Heart left ventricle (tissue), 13 donors: ENCODE measurements at regions not wholly inside any gene's neighbourhood (a gene's known extent, or its start where the extent isn't known, plus 50 kb on each side); places are given as distances from the start of the nearest gene placed in this dataset.

ENCODE experiments used
- CTCF ChIP-seq, 12 donors: fragments of 200-600 bp; sonication (generic) in 4 of 12; IDR thresholded peaks; one replicate each; pipeline versions ENCODE4 v1.5.0 to v1.8.0; 2018 to 2022; ENCODE audit warnings: antibody characterized with exemption in 12 of 12, mild to moderate bottlenecking in 5 of 12
- POLR2A ChIP-seq, 2 donors: fragments of 450-650 bp; IDR thresholded peaks; one replicate each; pipeline ENCODE4 v1.6.1; 2017; ENCODE audit warnings: antibody characterized with exemption in 2 of 2, mild to moderate bottlenecking in 2 of 2, moderate library complexity in 2 of 2
- donor health status: ischemic (EF 13 %, LVEDD 7.1; RV severe dilation, severe dysfunction).
- donor health status: DM: no; HTN: yes; CAD: no.
- donor health status: DM: no; HTN: no; CAD: no.
- donor health status: ischemic (EF 25% LVEDD 6.9; RV normal size, moderate dysfunction).
- donor health status: ischemic (EF 25% LVEDD 5.7; RV mildly dilated, moderate dysfunction).
- donor health status: ischemic (EF 35%, LVEDD 5.7; RV mildly dilated, moderate dysfunction).
- donor health status: nonischemic (EF 11% LVEDD 7.7; RV severe dilation, severe dysfunction).
- donor health status: DM: yes; HTN: yes; CAD: no.
- donor health status: PGD.
- donor health status: ischemic (EF 29% LVEDD 5.4; RV normal size, mild dysfunction).
- donor health status: nonischemic (EF 23%, LVEDD 6.1; RV moderate dilation, normal function).

GRCh38 chr4:159422626-159423025 lies 319.7 kb downstream of the RAPGEF2 start:
- no peak for TF ChIP-seq POLR2A (IDR thresholded peaks at IDR 0.05)
- TF ChIP-seq CTCF (IDR thresholded peaks at IDR 0.05): no peak
